ENCODE measurements at regions not wholly inside any gene's neighbourhood (a gene's known extent, or its start where the extent isn't known, plus 50 kb on each side); places are given as distances from the start of the nearest gene placed in this dataset.

GRCh38 chr18:61694236-61694635 lies 198.6 kb downstream of the RNF152 start:
- no peak overlapping the region for H3K27ac ChIP-seq
- H3K4me3 ChIP-seq = no peak overlapping the region
- peaks cover 0 to 1% of the 10 kb centered on the region in 2 donors for H3K9me3 ChIP-seq
- intact Hi-C loops (cut with DNase I) = no loop called here
- no peaks in the 10 kb centered on the region for H3K4me1 ChIP-seq
- H3K27me3 ChIP-seq = no peaks in the 10 kb centered on the region
- no peak for TF ChIP-seq CTCF (IDR thresholded peaks at IDR 0.05)
- no peak for ATAC-seq
- no peaks in the 10 kb centered on the region for H3K36me3 ChIP-seq
- DNase-seq = no peak

GRCh38 chr18:61690418-61691138 lies 202.2 kb downstream of the RNF152 start:
- DNase-seq = no peak
- ATAC-seq = no peak
- no peak for TF ChIP-seq CTCF (IDR thresholded peaks at IDR 0.05)
- no peaks in the 10 kb centered on the region for H3K4me1 ChIP-seq
- no peak overlapping the region for H3K27ac ChIP-seq
- H3K36me3 ChIP-seq = no peaks in the 10 kb centered on the region
- intact Hi-C loops (cut with DNase I) = no loop called here
- H3K9me3 ChIP-seq = no peaks in the 10 kb centered on the region
- no peaks in the 10 kb centered on the region for H3K27me3 ChIP-seq
- no peak overlapping the region for H3K4me3 ChIP-seq

- H3K4me3 ChIP-seq = no peak overlapping the region
- ATAC-seq (no peak), DNase-seq (no peak)
- no peaks in the 10 kb centered on the region for H3K9me3 ChIP-seq
- H3K4me1 ChIP-seq = no peaks in the 10 kb centered on the region
- TF ChIP-seq CTCF (IDR thresholded peaks at IDR 0.05) = no peak
- no peaks in the 10 kb centered on the region for H3K36me3 ChIP-seq
- intact Hi-C loops (cut with DNase I) = no loop called here
- H3K27ac ChIP-seq = no peak overlapping the region
- H3K27me3 ChIP-seq = no peaks in the 10 kb centered on the region
Observed at GRCh38 chr18:61687317-61687716, 205.5 kb downstream of the RNF152 start.

GRCh38 chr18:61683856-61684255 lies 209.0 kb downstream of the RNF152 start:
- H3K4me3 ChIP-seq = no peak overlapping the region
- no peaks in the 10 kb centered on the region for H3K36me3 ChIP-seq
- ATAC-seq (no peak), DNase-seq (no peak)
- peaks cover 0 to 24% of the 10 kb centered on the region in 2 donors for H3K9me3 ChIP-seq
- no peaks in the 10 kb centered on the region for H3K27me3 ChIP-seq
- no peaks in the 10 kb centered on the region for H3K4me1 ChIP-seq
- intact Hi-C loops (cut with DNase I) = no loop called here
- no peak for TF ChIP-seq CTCF (IDR thresholded peaks at IDR 0.05)
- no peak overlapping the region for H3K27ac ChIP-seq

- no peak for TF ChIP-seq CTCF (IDR thresholded peaks at IDR 0.05)
- Histone ChIP-seq H3K4me1 (no peaks in the 10 kb centered on the region), H3K9me3 (peaks cover 0 to 30% of the 10 kb centered on the region in 2 donors), H3K27me3 (no peaks in the 10 kb centered on the region), H3K4me3 (no peak overlapping the region), H3K27ac (no peak overlapping the region), H3K36me3 (no peaks in the 10 kb centered on the region)
- intact Hi-C loops (cut with DNase I) = no loop called here
- DNase-seq = no peak
- ATAC-seq = no peak
Observed at GRCh38 chr18:61681065-61681464, 211.7 kb downstream of the RNF152 start.

Data from left lung (tissue), 4 donors.